Heart right ventricle (tissue), 16 donors: ENCODE measurements at regions not wholly inside any gene's neighbourhood (a gene's known extent, or its start where the extent isn't known, plus 50 kb on each side); places are given as distances from the start of the nearest gene placed in this dataset.
"Not testable (repeated sequence)": the region's sequence is repeated elsewhere in the genome, so short reads cannot be mapped to it uniquely, and the experiment has no call there.

ENCODE experiments used
- ATAC-seq, 8 donors: fragments of 200-7000 bp; cut with Tn5 transposase; one replicate each; pipeline ENCODE4 v1.9.1; 2020; ENCODE audit warnings: mild to moderate bottlenecking in 8 of 8, moderate library complexity in 8 of 8, moderate number of reproducible peaks in 1 of 8
- DNase-seq, 2 donors: peaks; one replicate each; pipeline ENCODE4 v3.0.0-alpha.2; 2020
- H3K27ac ChIP-seq, 10 donors: fragments of 200-600 bp; sonication (generic) in 2 of 10; one replicate each; pipeline versions ENCODE4 v1.5.0 to v1.8.0; 2020 to 2022; ENCODE audit warnings: mild to moderate bottlenecking in 3 of 10
- H3K27me3 ChIP-seq, 7 donors: fragments of 200-600 bp; one replicate each; pipeline ENCODE4 v1.8.0; 2021 to 2022; ENCODE audit warnings: mild to moderate bottlenecking in 2 of 7
- H3K36me3 ChIP-seq, 9 donors: fragments of 200-600 bp; sonication (generic) in 1 of 9; one replicate each; pipeline versions ENCODE4 v1.5.0 to v1.8.0; 2020 to 2022; ENCODE audit warnings: mild to moderate bottlenecking in 2 of 9
- H3K4me1 ChIP-seq, 9 donors: fragments of 200-600 bp; sonication (generic) in 1 of 9; one replicate each; pipeline versions ENCODE4 v1.5.0 to v1.8.0; 2020 to 2022; ENCODE audit warnings: mild to moderate bottlenecking in 4 of 9
- H3K4me3 ChIP-seq, 10 donors: fragments of 200-600 bp; sonication (generic) in 2 of 10; one replicate each; pipeline versions ENCODE4 v1.5.0 to v1.8.0; 2020 to 2022; ENCODE audit warnings: mild to moderate bottlenecking in 7 of 10, moderate library complexity in 2 of 10
- H3K9me3 ChIP-seq, 11 donors: fragments of 200-600 bp in 10 of 11; sonication (generic) in 2 of 11; one replicate each; pipeline versions ENCODE4 v1.5.0 to v1.8.0; 2013 to 2022; ENCODE audit warnings: mild to moderate bottlenecking in 2 of 11, control low read depth in 1 of 11, moderate library complexity in 1 of 11
- WGBS, 2 donors: extraction: QIAGEN DNeasy Blood & Tissue Kit; methylation state at CpG; one replicate each; pipeline ENCODE4 v1.1.7; 2013; ENCODE audit warnings: inconsistent platforms in 1 of 2; 5-methylcytosine and 5-hydroxymethylcytosine counted together
- intact Hi-C, 10 donors: fragments of 100-400 bp; cut with DNase I; formaldehyde crosslinking; loops; one replicate each; pipeline versions ENCODE4 v1.11.1 to v1.14.2; 2022
- TF ChIP-seq, protein P1 (sequence below), 9 donors: fragments of 200-600 bp; sonication (generic) in 2 of 9; IDR thresholded peaks; one replicate each; pipeline versions ENCODE4 v1.5.0 to v1.8.0; 2021 to 2022; ENCODE audit warnings: antibody characterized with exemption in 9 of 9, mild to moderate bottlenecking in 5 of 9, moderate library complexity in 1 of 9
- donor health status: Arrhythmogenic right ventricular cardiomyopathy.
- donor health status: ischemic (EF 13 %, LVEDD 7.1; RV severe dilation, severe dysfunction).
- donor health status: healthy with polysubstance abuse.
- donor health status: DM: no; HTN: yes; CAD: no.
- donor health status: DM: no; HTN: no; CAD: no.
- donor health status: ischemic (EF 25% LVEDD 6.9; RV normal size, moderate dysfunction).
- donor health status: ischemic (EF 25% LVEDD 5.7; RV mildly dilated, moderate dysfunction).
- donor health status: healthy.
- donor health status: DM: yes; HTN: yes; CAD: no.
- donor health status: Ischemic cardiomyopathy.
- donor health status: ischemic (EF 35%, LVEDD 5.7; RV mildly dilated, moderate dysfunction).
- donor health status: nonischemic (EF 11% LVEDD 7.7; RV severe dilation, severe dysfunction).
- donor health status: DM: yes; HTN: yes; CAD: no.
- donor health status: PGD.
- donor health status: ischemic (EF 29% LVEDD 5.4; RV normal size, mild dysfunction).
- donor health status: nonischemic (EF 23%, LVEDD 6.1; RV moderate dilation, normal function).

DNA sequence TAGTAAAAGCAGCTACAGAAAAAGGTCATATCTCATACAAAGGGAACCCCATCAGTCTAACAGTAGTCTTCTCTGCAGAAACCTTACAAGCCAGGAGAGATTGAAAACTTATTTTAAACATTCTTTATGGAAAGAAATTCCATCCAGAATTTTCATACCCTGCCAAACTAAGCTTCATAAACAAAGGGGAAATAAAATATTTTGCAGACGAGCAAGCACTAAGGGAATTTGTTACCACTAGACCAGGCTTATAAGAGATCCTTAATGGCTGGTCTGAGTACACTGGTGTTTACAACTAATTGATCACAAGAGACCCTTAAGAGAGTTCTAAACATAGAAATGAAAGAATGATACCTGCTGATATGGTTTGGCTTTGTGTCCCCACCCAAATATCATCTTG, 128.6 kb upstream of the TNFSF11 start:
- Histone ChIP-seq H3K9me3 (peaks cover 0 to 33% (median 15%) of the 10 kb centered on the region in 11 donors), H3K36me3 (no peaks in the 10 kb centered on the region), H3K27ac (no peak overlapping the region), H3K4me1 (no peaks in the 10 kb centered on the region), H3K4me3 (no peak overlapping the region), H3K27me3 (no peaks in the 10 kb centered on the region)
- intact Hi-C loops = no loop called here
- TF ChIP-seq, protein P1, sequence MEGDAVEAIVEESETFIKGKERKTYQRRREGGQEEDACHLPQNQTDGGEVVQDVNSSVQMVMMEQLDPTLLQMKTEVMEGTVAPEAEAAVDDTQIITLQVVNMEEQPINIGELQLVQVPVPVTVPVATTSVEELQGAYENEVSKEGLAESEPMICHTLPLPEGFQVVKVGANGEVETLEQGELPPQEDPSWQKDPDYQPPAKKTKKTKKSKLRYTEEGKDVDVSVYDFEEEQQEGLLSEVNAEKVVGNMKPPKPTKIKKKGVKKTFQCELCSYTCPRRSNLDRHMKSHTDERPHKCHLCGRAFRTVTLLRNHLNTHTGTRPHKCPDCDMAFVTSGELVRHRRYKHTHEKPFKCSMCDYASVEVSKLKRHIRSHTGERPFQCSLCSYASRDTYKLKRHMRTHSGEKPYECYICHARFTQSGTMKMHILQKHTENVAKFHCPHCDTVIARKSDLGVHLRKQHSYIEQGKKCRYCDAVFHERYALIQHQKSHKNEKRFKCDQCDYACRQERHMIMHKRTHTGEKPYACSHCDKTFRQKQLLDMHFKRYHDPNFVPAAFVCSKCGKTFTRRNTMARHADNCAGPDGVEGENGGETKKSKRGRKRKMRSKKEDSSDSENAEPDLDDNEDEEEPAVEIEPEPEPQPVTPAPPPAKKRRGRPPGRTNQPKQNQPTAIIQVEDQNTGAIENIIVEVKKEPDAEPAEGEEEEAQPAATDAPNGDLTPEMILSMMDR (IDR thresholded peaks at IDR 0.05) = no peak
- ATAC-seq (no peak), DNase-seq (no peak)
- WGBS, 2 donors = 88 to 95% methylated on average over 1 of the region's 1 CpG

DNA sequence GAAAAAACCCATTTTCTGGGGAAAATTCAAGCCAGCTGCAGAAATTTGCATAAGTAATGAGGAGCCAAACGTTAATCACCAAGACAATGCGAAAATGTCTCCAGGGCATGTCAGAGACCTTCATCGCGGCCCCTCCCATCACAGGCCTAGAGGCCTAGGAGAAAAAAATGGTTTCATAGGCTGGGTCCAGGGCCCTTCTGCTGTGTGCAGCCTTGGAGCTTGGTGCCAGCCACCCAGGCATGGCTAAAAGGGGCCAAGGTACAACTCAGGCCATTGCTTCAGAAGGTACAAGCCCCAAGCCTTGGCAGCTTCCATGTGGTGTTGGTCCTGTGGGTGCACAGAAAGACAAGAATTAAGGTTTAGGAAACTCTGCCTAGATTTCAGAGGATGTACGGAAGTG, 127.4 kb upstream of the TNFSF11 start:
- intact Hi-C loops = not testable (repeated sequence)

DNA sequence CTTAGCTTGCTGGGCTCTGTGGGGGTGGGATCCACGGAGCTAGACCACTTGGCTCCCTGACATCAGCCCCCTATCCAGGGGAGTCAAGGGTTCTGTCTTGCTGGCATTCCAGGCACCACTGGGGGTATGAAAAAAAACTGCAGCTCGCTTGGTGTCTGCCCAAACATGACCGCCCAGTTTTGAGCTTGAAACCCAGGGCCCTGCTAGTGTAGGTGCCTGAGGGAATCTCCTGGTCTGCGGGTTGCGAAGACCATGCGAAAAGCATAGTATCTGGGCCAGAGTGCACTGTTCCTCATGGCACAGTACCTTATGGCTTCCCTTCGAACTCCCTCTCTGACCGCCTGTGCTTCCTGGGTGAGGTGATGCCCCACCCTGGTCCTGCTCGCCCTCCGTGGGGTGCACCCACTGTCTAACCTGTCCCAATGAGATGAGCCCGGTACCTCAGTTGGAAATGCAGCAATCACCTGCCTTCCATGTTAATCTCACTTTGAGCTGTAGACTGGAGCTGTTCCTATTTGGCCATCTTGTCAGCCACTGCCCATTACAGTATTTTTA, 120.8 kb upstream of the TNFSF11 start:
- Histone ChIP-seq H3K27me3 (no peaks in the 10 kb centered on the region), H3K4me3 (no peak overlapping the region), H3K36me3 (no peaks in the 10 kb centered on the region), H3K9me3 (no peaks in the 10 kb centered on the region), H3K4me1 (no peaks in the 10 kb centered on the region), H3K27ac (no peak overlapping the region)
- DNase-seq (no peak), ATAC-seq (no peak)
- intact Hi-C loops = no loop called here
- TF ChIP-seq, protein P1 (IDR thresholded peaks at IDR 0.05) = no peak
- 93 to 94% methylated on average over 11 of the region's 11 CpGs for WGBS, 2 donors

More for the DNA sequence above, 127.4 kb upstream of the TNFSF11 start:
- H3K27ac ChIP-seq, H3K4me3 ChIP-seq, H3K27me3 ChIP-seq, DNase-seq, H3K36me3 ChIP-seq, ATAC-seq, H3K4me1 ChIP-seq: not testable (repeated sequence)
- peaks cover 0 to 33% (median 15%) of the 10 kb centered on the region in 11 donors for H3K9me3 ChIP-seq
- 89 to 92% methylated on average over 5 of the region's 5 CpGs for WGBS, 2 donors

DNA sequence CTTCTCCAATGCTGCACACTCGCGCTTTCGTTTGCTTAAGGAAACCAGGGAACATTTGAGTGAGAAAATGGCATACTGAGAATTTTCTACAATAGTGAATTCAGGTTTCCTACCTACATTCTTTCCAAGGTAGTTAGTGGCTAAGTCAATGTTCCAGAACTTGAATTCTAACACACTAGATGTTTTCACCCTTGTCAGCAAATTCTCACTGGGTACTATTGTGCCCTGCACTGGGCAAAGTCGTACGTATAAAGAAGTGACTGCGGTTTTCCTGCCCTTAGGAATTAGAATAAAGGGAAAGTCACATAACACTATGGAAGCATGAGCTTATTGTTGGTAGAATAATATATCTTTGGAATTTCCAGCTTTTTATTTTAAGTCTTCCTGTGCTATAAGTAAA, 119.2 kb upstream of the TNFSF11 start:
- ATAC-seq (no peak), DNase-seq (no peak)
- Histone ChIP-seq H3K36me3 (no peaks in the 10 kb centered on the region), H3K27ac (no peak overlapping the region), H3K4me1 (no peaks in the 10 kb centered on the region), H3K4me3 (no peak overlapping the region), H3K27me3 (no peaks in the 10 kb centered on the region), H3K9me3 (no peaks in the 10 kb centered on the region)
- intact Hi-C loops = no loop called here
- 94 to 98% methylated on average over 6 of the region's 6 CpGs for WGBS, 2 donors
- TF ChIP-seq, protein P1 (IDR thresholded peaks at IDR 0.05) = no peak

DNA sequence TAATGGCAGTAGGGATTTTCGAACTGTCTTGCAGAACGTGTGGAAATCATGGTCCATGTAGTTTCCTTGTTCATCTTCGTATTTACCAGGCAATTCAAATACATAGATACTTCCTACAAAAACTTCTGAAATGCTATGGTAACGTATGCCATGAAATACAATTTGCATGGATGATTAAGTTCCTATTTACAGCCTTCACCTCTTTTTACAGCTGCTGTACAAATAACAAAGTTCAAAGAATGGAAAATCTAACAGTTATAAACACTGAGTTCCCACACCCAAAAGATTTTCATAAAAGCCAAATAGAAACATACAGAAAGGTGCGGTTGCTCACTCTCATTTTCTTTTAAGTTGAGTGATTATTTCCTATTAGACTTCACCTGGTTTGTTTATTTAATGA, 115.8 kb upstream of the TNFSF11 start:
- intact Hi-C loops = no loop called here
- TF ChIP-seq, protein P1 (IDR thresholded peaks at IDR 0.05) = no peak
- ATAC-seq (no peak), DNase-seq (no peak)
- Histone ChIP-seq H3K27me3 (no peaks in the 10 kb centered on the region), H3K9me3 (peaks cover 0 to 20% (median 0%) of the 10 kb centered on the region in 11 donors), H3K4me1 (no peaks in the 10 kb centered on the region), H3K4me3 (no peak overlapping the region), H3K36me3 (no peaks in the 10 kb centered on the region), H3K27ac (no peak overlapping the region)
- WGBS, 2 donors = 77 to 90% methylated on average over 5 of the region's 5 CpGs
